Central memory CD8-positive, alpha-beta T cell (primary cell): ENCODE measurements at regions not wholly inside any gene's neighbourhood (a gene's known extent, or its start where the extent isn't known, plus 50 kb on each side); places are given as distances from the start of the nearest gene placed in this dataset.
"Not testable (repeated sequence)": the region's sequence is repeated elsewhere in the genome, so short reads cannot be mapped to it uniquely, and the experiment has no call there.

Source experiments
- ATAC-seq: fragments of 150-1000 bp; cut with Tn5 transposase; replicated peaks from 2 replicates; pipeline ENCODE4 v1.10.0; 2022; ENCODE audit warnings: mild to moderate bottlenecking, moderate FRiP score, moderate number of reproducible peaks; ENCODE audit not compliant: poor library complexity, severe bottlenecking; ENCODE audit errors: extremely low read depth
- DNase-seq, 2 donors: peaks; one replicate each; pipeline ENCODE4 v3.0.0; 2021; ENCODE audit warnings: low spot score in 2 of 2
- H3K27ac Mint-ChIP-seq: one replicate; pipeline ENCODE4 v1.8.0; 2022; ENCODE audit warnings: low read depth, mild to moderate bottlenecking, moderate library complexity, mixed read lengths
- H3K27me3 Mint-ChIP-seq: one replicate; pipeline ENCODE4 v1.8.0; 2022; ENCODE audit warnings: mixed read lengths
- H3K36me3 Mint-ChIP-seq: one replicate; pipeline ENCODE4 v1.8.0; 2022; ENCODE audit warnings: mild to moderate bottlenecking, moderate library complexity, mixed read lengths; ENCODE audit not compliant: insufficient read depth
- H3K4me1 Mint-ChIP-seq: one replicate; pipeline ENCODE4 v1.8.0; 2022; ENCODE audit warnings: mixed read lengths
- H3K4me3 Mint-ChIP-seq: one replicate; pipeline ENCODE4 v1.8.0; 2022; ENCODE audit warnings: mild to moderate bottlenecking, moderate library complexity, mixed read lengths
- H3K9me3 Mint-ChIP-seq: one replicate; pipeline ENCODE4 v1.8.0; 2022; ENCODE audit warnings: mixed read lengths

- H3K27me3 Mint-ChIP-seq: no peaks in the 10 kb centered on the region
- H3K36me3 Mint-ChIP-seq: no peaks in the 10 kb centered on the region
These were observed 166.7 kb upstream of the SNX2 start for GRCh38 chr5:122608222-122608621.

GRCh38 chr5:122611406-122611805 is 163.5 kb upstream of the SNX2 start:
- no peaks in the 10 kb centered on the region for H3K4me1 Mint-ChIP-seq
- DNase-seq: no peak

More at GRCh38 chr5:122608222-122608621, 166.7 kb upstream of the SNX2 start:
- Mint-ChIP-seq H3K27ac (no peak overlapping the region), H3K4me3 (no peak overlapping the region), H3K4me1 (no peaks in the 10 kb centered on the region), H3K9me3 (no peaks in the 10 kb centered on the region)
- ATAC-seq (no peak), DNase-seq (no peak)

GRCh38 chr5:122612901-122613300 is 162.0 kb upstream of the SNX2 start:
- H3K4me3 Mint-ChIP-seq: no peak overlapping the region
- no peaks in the 10 kb centered on the region for H3K9me3 Mint-ChIP-seq
- no peaks in the 10 kb centered on the region for H3K36me3 Mint-ChIP-seq
- ATAC-seq (no peak), DNase-seq (no peak)
- H3K27ac Mint-ChIP-seq: no peak overlapping the region
- no peaks in the 10 kb centered on the region for H3K27me3 Mint-ChIP-seq
- H3K4me1 Mint-ChIP-seq: no peaks in the 10 kb centered on the region

More at GRCh38 chr5:122611406-122611805, 163.5 kb upstream of the SNX2 start:
- Mint-ChIP-seq H3K36me3 (no peaks in the 10 kb centered on the region), H3K4me3 (no peak overlapping the region), H3K27me3 (no peaks in the 10 kb centered on the region), H3K27ac (no peak overlapping the region), H3K9me3 (no peaks in the 10 kb centered on the region)
- no peak for ATAC-seq

GRCh38 chr5:122615146-122615545 is 159.7 kb upstream of the SNX2 start:
- Mint-ChIP-seq H3K36me3 (no peaks in the 10 kb centered on the region), H3K27ac (no peak overlapping the region), H3K9me3 (no peaks in the 10 kb centered on the region), H3K4me3 (no peak overlapping the region), H3K27me3 (no peaks in the 10 kb centered on the region), H3K4me1 (no peaks in the 10 kb centered on the region)
- no peak for ATAC-seq
- DNase-seq: no peak

GRCh38 chr5:122615832-122616231 is 159.0 kb upstream of the SNX2 start:
- Mint-ChIP-seq H3K27me3 (no peaks in the 10 kb centered on the region), H3K4me3 (no peak overlapping the region), H3K9me3 (no peaks in the 10 kb centered on the region), H3K36me3 (no peaks in the 10 kb centered on the region), H3K27ac (no peak overlapping the region), H3K4me1 (no peaks in the 10 kb centered on the region)
- ATAC-seq: no peak
- no peak for DNase-seq

GRCh38 chr5:122618046-122618445 is 156.8 kb upstream of the SNX2 start:
- H3K4me3 Mint-ChIP-seq, H3K27ac Mint-ChIP-seq, H3K27me3 Mint-ChIP-seq, H3K36me3 Mint-ChIP-seq, H3K9me3 Mint-ChIP-seq, H3K4me1 Mint-ChIP-seq, DNase-seq, ATAC-seq: not testable (repeated sequence)

GRCh38 chr5:122620768-122621167 is 154.1 kb upstream of the SNX2 start:
- H3K27me3 Mint-ChIP-seq, ATAC-seq, H3K36me3 Mint-ChIP-seq, H3K4me3 Mint-ChIP-seq, DNase-seq, H3K4me1 Mint-ChIP-seq, H3K27ac Mint-ChIP-seq, H3K9me3 Mint-ChIP-seq: not testable (repeated sequence)

GRCh38 chr5:122628714-122629113 is 146.2 kb upstream of the SNX2 start:
- H3K27me3 Mint-ChIP-seq, H3K4me1 Mint-ChIP-seq, H3K9me3 Mint-ChIP-seq, H3K4me3 Mint-ChIP-seq, H3K36me3 Mint-ChIP-seq, H3K27ac Mint-ChIP-seq, ATAC-seq, DNase-seq: not testable (repeated sequence)

- Mint-ChIP-seq H3K36me3 (no peaks in the 10 kb centered on the region), H3K4me1 (no peaks in the 10 kb centered on the region), H3K27ac (no peak overlapping the region), H3K27me3 (no peaks in the 10 kb centered on the region), H3K4me3 (no peak overlapping the region), H3K9me3 (no peaks in the 10 kb centered on the region)
- DNase-seq (no peak), ATAC-seq (no peak)
These were observed 145.7 kb upstream of the SNX2 start for GRCh38 chr5:122629121-122629677.

GRCh38 chr5:122638581-122638980 is 136.3 kb upstream of the SNX2 start:
- no peak overlapping the region for H3K27ac Mint-ChIP-seq
- no peak overlapping the region for H3K4me3 Mint-ChIP-seq
- DNase-seq: no peak
- ATAC-seq: no peak
- H3K27me3 Mint-ChIP-seq: peaks cover 18% of the 10 kb centered on the region
- H3K36me3 Mint-ChIP-seq: no peaks in the 10 kb centered on the region
- no peaks in the 10 kb centered on the region for H3K4me1 Mint-ChIP-seq
- H3K9me3 Mint-ChIP-seq: peaks cover 8% of the 10 kb centered on the region

- H3K36me3 Mint-ChIP-seq: no peaks in the 10 kb centered on the region
- no peak overlapping the region for H3K27ac Mint-ChIP-seq
- ATAC-seq (no peak), DNase-seq (no peak)
- H3K9me3 Mint-ChIP-seq: peaks cover 10% of the 10 kb centered on the region
- H3K4me3 Mint-ChIP-seq: no peak overlapping the region
- peaks cover 22% of the 10 kb centered on the region for H3K27me3 Mint-ChIP-seq
- H3K4me1 Mint-ChIP-seq: no peaks in the 10 kb centered on the region
These were observed 135.8 kb upstream of the SNX2 start for GRCh38 chr5:122639033-122639432.

- Mint-ChIP-seq H3K27ac (no peak overlapping the region), H3K27me3 (peaks cover 27% of the 10 kb centered on the region), H3K9me3 (peaks cover 12% of the 10 kb centered on the region), H3K4me1 (no peaks in the 10 kb centered on the region), H3K36me3 (no peaks in the 10 kb centered on the region), H3K4me3 (no peak overlapping the region)
- ATAC-seq (no peak), DNase-seq (no peak)
These were observed 135.0 kb upstream of the SNX2 start for GRCh38 chr5:122639864-122640263.

- no peak for DNase-seq
- ATAC-seq: no peak
- H3K4me1 Mint-ChIP-seq: no peaks in the 10 kb centered on the region
- H3K36me3 Mint-ChIP-seq: no peaks in the 10 kb centered on the region
- H3K27ac Mint-ChIP-seq: no peak overlapping the region
- H3K4me3 Mint-ChIP-seq: no peak overlapping the region
- H3K27me3 Mint-ChIP-seq: peaks cover 4% of the 10 kb centered on the region
- peaks cover 2% of the 10 kb centered on the region for H3K9me3 Mint-ChIP-seq
These were observed 125.8 kb upstream of the SNX2 start for GRCh38 chr5:122649080-122649479.
